Activated gamma-delta T cell treated with anti-CD3 and anti-CD28 coated beads, Interleukin-2, amount 50 U/mL, for 16 hours (primary cell): ENCODE measurements at regions not wholly inside any gene's neighbourhood (a gene's known extent, or its start where the extent isn't known, plus 50 kb on each side); places are given as distances from the start of the nearest gene placed in this dataset.

Experiments used
- DNase-seq: peaks from one replicate; pipeline ENCODE4 v3.0.0-alpha.2; 2020; ENCODE audit warnings: low read depth

- no peak for DNase-seq
Observed at GRCh38 chr6:33967966-33968724, 164.3 kb upstream of the MLN start.

DNA sequence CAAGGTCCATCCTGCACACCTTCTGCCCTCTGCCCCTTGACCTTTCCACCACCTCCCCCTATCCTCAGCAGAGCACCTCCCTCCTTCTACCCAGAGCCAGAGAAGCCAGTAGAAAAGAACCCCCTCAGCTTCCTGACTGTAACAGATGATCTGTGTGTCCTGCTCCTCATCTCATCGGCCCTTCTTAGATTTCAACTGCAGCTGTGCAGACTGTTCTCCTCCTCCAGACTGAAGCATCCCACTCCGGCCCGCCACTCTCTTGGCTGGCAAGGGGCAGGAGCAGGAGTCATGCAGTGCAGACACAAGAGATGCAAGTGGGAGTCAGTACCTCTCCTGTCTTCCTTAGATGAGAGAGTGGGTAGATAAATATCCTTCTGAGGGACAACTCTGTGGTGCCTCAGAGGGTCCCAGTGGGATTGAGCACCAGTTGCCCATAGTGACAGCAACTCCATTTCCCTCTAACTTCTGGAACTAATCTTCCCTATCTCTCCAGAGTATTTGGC lies 163.5 kb upstream of the MLN start:
- DNase-seq, result no peak

DNA sequence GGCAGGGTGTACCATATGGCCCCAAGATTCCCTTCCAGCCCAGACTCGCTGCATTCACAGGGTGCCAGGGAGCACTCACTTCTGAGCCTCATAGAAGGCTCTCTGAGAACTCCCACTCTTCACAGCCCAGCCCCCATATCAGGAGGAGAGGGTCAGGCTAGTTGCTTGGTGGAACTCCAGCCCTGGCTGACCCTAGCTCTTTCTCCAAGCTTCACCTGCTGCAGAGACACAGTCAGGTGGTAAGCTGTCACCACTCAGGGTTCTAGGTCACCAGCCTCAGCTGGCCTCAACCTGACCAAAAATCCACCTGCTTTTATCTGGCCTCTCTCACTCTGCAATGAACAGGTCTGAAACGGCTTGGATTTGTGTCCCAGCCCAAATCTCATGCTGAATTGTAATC lies 162.7 kb upstream of the MLN start:
- DNase-seq, result no peak

DNA sequence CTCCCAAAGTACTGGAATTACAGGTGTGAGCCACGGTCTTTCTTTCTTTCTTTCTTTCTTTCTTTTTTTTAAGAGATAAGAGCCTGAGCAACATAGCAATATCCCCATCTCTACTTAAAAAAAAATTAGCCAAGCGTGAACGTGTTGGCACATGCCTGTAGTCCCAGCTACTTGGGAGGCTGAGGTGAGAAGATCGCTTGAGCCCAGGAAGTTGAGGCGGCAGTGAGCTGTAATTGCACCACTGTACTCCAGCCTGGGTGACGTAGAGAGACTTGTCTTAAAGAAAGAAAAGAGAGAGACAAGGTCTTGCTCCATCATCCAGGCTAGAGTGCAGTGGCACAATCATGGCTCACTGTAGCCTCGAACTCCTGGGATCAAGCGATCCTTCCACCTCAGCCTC lies 162.0 kb upstream of the MLN start:
- no peak for DNase-seq

GRCh38 chr6:33964387-33964786 lies 160.6 kb upstream of the MLN start:
- no peak for DNase-seq

DNA sequence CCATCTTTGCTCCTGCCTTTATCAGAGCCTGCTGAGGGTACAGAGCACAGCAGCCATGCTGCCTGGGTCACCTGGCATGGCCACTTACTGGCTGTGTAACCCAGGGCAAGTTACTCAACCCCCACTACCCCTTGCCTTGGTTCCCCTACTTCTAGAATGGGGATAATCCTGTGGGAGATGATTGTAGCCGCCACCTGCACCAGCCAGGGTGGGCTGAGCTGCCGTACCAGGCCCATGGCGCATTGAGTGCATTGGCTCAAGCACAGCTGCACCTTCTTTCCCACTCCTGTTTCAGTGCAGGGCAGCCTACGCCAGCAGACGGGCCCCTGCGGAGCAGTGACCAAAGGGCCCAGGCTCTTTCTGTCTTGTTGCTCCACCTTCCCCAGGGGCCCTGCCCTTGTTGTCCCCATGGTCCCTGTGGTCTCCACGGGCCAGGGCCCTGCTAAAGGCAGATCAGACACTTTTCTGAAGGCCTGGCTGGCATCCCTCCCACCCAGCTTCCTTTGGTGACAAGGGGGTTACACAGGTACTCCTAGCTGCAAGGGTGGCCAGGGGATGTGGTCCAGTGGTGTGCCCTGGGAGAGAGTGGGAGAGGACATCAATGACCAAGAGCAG lies 159.4 kb upstream of the MLN start:
- no peak for DNase-seq

DNA sequence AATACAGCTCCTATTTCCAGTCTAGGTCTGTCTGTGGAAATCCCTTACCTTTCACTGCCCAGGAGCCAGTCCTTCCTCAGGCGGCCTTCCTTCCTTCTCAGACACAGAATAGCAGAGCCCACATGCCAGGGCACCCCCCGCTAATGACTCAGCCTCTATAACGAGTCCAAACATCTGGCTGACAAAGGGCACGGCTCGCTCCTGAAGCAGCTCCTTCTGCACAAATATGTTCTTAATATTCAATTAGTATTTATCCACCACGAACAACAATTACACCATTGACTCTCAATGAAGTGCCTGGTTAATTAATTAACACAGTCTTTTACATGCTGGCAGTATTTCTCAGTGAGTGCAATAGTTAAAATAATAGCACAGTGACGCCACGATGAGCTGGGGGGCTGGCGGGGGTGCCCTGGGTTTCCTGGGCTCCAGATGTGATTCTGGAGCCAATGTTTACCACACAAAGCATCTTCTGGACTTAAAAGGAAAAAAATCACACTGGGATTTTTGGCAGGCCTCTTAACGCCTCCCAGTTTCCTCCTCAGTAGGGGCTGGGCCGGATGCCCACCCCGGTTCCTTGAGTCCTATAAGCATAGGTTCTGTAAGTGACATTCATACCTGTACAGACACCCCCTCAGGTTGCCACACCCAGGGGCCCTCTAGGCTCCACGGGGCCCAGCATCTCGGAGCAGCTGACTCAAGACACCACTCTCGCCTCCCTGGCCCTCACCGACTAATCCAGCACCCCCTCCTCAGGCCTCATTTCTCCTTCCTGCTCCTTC lies 158.6 kb upstream of the MLN start:
- no peak for DNase-seq

DNA sequence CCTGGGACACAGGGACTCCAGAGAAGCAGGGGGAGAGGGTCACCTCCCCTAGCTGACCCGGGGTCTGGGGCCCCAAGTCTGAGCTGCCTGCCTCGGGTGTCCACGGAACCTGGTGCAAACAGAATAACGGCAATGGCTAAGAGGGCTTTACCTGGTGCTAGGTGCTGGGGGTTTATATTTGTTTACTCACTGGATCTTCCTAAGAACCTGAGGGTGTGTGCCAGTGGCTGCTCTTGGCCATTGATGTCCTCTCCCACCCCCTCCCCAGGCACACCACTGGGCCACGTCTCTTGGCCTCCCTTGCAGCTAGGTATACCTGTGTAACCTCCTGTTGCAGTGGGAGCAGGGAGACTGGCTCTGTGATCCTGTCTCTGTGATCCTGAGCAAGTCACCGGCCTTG lies 157.9 kb upstream of the MLN start:
- no peak for DNase-seq

DNA sequence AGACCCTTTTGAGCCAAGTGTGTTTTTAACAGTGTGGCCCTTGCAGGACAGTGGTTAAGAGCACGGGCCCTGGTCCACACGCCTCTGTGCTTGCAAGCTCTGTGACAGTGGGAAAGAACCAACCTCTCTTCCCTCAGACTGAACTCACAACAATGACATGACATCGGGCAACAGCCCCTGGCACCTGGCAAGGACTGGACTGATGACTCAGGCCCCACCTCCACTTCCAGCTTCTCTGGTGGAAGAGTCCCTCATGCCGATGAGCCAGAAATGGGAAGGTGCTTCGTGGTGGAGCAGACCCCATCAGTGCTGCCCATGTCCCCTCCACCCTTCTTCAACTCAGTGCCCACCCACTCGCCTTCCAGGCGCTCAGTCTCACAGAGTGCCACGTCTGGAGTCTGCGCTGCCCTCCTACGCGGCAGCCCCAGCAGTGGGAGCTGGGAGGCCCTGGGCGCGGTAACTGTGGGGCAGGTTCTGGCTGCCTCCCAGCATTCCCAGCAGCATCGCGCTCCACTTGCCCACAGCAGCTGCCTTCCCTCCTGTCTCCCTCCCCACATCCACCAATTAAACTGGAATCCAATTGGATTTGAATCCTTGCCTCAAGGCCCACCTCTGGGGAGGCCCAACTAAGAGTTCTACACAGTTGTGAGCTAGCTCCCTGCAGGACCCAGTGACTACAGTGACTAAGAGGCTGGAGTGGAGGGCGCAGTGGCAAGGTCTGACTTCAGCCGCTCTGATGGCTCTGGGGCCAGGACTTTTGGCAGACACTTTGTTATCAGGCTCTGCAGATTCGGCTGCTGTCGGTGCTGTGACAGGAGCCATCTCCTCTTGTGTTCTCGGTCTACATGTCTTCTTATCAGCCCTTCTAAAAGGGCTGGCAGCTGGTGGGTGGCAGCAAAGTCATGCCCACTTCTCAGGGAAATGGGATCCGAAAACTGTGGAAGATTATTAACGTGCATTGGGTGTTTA lies 156.8 kb upstream of the MLN start:
- DNase-seq, result no peak

DNA sequence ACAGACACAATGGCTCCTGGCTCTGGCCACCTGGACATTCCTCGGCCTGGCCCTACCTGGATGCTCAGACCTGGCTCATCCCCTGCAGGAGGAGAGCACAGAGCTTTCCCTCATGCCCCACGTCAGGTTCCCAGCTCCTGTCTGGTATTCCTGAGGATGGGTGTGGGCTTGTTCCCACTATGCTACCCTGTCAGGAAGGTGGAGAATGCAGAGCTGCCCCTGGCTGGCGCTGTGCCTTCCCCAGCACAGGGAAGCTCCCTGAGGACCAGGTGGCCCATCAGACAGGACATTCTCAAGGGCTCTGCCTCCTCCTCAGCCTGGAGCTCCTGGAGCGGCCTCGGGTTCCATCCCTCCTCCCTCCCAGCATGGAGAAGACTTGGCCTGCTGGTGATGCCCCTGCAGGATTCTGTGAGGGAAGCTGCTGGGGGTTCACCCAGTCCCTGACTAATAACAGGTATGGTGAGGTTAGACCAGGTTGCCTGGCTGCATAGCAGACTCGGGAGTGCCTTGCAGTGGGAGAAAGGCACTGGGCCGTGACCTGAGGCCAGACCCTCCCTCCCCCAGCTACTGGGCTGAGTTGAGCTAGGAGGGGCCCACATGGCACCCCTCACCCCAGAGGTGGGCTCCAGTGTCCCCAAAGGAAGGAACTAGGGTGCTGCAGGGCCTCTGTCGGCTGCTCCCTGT lies 156.0 kb upstream of the MLN start:
- DNase-seq, result no peak

- no peak for DNase-seq
Observed at GRCh38 chr6:33959329-33959651, 155.5 kb upstream of the MLN start.

DNA sequence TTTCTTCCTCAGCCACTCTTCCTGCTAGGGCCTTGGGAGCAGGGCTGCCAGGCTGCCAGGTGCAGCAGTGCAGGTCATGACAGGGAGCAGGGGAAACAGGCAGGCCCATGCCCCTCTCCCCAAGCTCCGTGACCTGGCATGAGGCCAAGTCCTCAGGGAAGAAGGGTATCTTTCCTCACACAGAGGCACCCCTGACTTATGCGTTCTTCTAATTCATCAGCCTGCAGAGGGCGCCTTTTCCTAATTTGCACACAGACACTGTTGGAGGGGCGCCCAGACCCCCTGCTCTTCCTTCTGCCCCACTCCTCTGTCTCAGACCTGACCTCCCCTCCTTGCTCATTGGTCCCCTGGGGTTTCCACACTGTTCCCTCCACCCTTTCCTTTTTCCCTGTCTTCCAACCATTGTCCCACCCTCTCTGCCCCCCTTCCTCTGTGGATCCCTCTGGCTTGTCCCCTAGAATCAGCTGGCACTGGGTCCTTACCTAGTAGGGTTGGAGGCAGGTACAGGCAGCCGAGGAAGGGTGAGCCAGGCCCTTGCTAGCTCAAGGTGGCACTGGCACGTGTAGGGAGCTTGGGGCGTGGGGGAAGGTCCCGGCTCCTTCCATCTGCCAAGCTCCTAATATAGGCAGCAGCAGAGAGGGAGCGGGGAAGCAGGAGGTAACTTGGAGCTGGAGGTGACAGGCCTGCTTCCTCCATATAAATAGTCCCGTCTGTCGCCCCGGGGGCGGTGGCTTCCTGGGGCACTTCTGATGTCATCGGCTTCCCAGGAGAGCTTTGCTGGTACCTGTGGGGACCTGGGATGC lies 154.9 kb upstream of the MLN start:
- DNase-seq, result no peak

DNA sequence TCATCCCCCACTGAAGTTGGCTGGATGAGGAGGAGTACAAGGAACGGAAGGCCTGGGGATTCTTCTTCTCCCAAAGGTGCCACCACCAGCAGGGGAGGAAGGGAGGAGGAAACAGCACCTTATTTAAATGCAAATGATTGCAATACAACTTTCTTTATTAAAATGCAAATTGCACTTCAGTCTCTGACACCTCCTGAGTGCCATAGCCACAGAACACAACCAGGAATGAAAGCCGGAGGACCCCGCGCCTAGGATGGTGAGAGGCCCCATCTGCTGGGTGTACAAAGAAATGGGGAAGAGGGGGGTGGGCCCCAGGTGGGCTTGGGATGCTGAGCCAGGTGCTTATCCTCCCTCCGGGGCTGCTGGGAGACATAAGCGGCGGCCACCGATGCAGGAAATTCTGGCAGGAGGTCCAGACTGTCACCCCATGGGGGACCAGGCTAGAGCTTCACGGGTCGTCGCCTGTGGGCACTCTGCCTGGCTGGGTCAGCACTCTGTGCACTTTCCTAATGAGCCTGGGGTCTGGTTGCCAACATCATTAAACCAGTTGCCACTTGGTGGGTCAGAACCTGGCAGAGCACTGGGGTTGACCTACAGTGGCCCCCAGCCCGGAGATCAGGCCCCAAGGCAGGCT lies 154.2 kb upstream of the MLN start:
- DNase-seq, result no peak

GRCh38 chr6:33957131-33957891 lies 153.5 kb upstream of the MLN start:
- no peak for DNase-seq

DNA sequence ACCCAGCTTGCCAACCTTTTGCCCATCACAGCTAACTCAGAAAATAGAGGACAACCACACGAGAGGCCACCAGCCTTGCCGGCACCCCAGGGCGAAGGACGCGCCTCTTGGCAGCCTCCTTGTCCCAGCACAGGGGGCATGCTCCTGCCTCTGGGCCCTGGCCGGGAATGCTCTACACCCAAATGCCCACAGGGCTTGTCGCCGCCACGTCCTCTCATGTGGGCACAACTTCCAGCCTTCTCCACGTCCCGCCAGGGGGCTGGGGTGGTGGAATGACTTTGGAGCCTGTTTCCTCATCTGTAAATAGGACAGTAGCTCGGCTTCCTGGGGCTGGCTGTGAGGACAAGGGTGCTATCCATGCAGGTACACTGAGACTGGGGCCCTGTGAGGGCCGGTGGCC lies 152.4 kb upstream of the MLN start:
- no peak for DNase-seq

- DNase-seq, result no peak
Observed at GRCh38 chr6:33955566-33955965, 151.8 kb upstream of the MLN start.

DNA sequence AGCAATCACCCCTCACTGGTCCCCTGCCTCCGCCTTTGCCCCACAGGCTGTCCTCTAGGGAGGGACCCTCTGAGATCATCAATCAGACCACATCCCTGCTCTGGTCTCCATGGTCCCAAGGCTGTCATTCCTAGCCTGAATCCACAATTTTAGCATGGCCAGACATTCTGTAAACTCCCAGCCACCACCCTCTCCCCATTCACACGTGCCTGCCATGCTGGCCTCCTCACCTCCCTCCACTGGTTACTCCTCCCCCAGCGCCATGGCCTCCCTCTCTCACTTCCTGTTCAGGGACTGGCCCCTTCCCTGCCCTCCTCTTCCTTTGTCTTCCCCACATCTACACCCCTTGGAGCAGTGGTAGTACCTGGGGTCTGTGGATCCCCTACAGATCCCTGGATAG lies 150.7 kb upstream of the MLN start:
- DNase-seq, result no peak

GRCh38 chr6:33953171-33953570 lies 149.4 kb upstream of the MLN start:
- no peak for DNase-seq

DNA sequence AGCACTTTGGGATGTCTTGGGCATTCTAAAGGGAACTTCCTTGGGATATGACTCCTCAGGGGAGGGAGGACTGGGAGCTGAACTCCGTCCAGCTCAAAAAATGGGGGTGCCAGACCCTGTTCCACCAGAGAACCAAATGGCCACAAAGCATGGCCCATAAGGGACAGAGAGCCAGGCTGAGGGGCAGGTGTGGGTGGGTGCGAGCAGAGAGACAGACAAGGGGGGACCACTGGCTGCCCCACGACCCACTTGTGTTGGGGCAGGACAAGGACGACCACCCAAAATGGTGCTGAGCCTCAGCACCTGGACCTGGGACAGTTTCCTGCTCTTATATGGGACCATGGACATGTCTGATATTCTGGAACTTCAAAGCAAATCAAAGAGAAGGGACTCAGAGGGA lies 148.2 kb upstream of the MLN start:
- no peak for DNase-seq
